HG02623 (cell line): ENCODE measurements at regions not wholly inside any gene's neighbourhood (a gene's known extent, or its start where the extent isn't known, plus 50 kb on each side); places are given as distances from the start of the nearest gene placed in this dataset.

Experiments
- ATAC-seq: cut with Tn5 transposase; IDR thresholded peaks from one replicate; pipeline ENCODE4 v1.9.1; 2021; ENCODE audit warnings: moderate library complexity; ENCODE audit not compliant: unreplicated experiment

DNA sequence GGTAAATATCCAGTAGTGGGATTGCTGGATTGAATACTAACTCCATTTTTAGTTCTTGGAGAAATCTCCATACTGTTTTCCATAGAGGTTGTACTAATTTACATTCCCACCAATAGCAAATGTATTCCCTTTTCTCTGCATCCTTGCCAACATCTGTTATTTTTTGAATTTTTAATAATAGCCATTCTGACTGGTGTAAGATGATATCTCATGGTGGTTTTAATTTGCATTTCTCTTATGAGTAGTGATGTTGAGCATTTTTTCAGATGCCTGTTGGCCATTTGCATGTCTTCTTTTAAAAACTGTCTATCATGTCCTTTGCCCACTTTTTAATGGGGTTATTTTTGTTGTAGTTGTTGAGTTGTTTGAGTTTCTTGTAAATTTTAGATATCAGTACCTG is 253.2 kb downstream of the HAO1 start:
- no peak for ATAC-seq

DNA sequence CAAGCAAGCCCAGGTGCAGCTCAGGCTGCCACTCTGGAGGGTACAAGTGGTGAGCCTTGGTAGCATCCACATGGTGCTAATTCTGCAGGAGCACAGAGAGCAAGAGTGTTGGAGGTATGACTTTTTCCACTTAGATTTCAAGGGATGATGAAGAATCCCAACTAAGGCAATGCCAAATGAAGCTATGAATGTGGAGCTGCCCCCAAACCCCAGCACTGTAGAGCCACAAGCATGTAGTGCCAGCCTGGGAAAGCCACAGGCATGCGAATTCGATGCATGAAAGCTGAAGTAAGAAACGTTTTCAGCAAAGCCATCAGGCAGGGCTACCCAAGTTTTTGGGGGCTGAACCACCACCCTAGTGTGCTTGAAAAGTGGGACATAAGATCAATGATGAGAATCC is 251.1 kb downstream of the HAO1 start:
- ATAC-seq = no peak

DNA sequence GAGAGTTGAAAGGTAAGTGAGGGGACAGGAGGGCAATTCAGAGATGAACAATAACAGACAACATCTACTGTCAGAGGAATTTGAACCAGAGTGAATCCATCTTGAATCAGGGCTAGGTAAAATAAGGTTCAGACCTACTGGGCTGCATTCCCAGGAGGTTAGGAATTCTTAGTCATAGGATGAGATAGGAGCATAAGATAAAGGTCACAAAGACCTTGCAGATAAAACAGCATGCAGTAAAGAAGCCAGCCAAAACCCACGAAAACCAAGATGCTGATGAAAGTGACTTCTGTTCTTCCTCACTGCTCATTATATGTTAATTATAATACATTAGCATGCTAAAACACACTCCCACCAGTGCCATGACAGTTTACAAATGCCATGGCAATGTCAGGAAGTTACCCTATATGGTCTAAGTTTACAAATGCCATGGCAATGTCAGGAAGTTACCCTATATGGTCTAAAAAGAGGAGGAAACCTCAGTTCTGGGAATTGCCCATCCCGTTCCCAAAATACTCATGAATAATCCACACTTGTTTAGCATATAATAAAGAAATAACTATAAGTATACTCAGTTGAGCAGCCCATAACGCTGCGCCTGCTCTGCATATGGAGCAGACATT is 248.5 kb downstream of the HAO1 start:
- ATAC-seq = no peak

DNA sequence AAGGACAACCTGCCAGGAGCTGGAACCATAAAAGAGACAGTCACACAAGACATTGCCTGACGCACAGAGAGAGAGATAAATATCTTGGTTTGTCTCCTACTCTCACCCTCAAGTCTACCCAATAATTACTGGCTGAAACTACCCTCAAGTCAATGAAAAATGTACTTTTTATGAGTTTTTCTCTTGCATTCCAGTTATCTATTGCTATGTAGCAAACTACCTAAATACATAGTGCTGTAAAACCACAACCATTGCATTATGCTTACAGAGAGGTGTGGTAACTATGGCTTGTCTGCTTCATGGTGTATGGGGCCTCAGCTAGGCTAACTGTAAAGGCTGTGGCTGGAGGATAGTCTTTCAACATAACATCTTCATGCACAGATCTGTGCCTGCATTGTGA is 247.8 kb downstream of the HAO1 start:
- ATAC-seq = no peak

DNA sequence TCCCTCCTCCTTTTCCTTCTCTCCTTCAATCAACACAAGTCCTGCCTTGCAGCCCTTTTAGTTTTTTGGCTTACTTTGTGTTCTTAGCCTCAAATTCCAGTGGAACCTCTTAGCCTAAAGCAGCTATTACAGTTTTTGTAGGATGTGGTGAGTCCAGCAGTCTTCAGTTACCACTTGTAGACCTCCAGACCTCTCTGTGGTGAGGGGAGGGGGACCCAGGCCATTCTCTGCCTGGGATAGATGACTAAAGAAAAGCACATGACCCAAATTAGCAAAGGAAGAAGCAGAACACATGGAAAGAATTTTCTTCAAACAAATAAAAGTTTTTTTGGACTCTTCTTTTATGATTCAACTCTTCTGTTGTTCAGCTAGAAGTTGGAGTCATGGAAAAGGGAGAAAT is 246.5 kb downstream of the HAO1 start:
- no peak for ATAC-seq

DNA sequence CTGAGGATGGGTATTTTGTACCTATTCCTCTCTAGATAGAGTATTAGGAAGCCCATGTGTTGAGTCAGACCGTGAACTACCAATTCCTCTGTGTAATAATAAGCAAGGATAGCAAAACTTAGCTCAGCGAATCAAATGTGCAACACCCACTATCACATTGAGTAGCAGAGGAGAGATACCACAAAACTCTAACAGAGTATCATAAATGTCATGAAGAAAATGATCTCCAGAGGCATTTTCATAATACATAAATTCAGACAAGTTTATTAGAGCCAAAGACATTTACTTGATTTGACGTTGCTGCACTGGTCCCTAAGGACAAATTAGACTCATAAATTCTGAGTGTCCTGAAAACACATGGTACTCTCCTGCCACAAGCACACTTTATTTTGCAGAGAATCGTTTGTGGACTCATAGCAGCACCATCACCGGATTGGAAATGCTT is 245.2 kb downstream of the HAO1 start:
- ATAC-seq = no peak

DNA sequence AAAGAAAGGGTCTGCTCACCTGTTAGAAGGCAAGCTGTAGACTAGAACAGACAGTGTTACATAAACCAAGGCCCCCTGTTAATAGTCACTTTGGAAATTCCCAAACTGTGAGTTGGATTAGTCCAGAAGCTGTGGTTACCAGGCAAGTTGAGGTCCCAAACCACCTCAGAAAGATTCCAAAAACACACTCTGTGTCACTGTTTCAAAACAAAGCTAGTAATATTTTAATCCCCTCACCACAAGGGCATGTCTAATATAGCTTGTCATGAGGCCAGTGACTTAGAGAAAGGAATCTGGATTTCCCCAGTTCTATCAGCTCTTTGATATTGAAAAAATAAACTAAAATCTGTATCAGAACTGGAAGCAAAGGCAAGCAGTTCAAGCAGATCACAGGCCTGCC is 244.6 kb downstream of the HAO1 start:
- ATAC-seq = no peak

DNA sequence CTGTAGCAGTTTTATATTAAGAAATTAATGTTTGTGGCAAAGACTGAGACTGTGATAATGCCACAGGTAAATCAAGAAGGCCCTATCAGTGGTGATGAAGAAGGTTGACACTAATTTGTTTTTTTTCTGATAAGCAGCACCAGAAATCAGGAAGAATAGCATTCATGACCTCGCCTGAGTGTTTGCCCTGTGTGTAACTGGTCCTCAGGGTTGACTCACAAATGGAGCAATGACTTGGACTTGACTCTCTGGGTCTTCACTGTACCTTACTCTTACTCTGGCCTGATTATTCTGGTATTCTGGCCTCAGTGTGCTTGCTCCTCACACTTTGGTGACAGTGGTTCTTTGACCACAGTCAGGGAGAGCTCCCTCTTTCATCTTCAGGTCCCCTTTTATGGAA is 243.9 kb downstream of the HAO1 start:
- ATAC-seq = no peak

DNA sequence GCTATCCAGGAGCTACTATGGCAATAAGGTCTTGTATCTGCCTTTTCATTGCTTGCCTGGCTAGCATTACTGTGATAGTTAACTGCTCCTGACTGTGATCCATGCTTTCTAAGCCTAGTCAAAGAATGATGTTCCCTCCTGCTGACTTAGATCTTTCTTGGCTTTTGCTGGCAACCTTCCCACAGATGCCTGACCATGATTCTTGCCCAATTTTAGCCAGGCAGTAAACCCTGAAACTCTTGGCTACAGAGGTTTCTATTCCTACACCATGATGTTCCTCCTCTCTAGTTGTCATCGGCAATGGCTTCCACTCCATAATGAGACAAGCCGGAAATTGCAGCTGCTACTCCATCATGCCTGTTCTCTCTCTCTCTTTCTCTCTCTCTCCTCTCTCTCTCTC is 238.1 kb downstream of the HAO1 start:
- ATAC-seq = no peak

DNA sequence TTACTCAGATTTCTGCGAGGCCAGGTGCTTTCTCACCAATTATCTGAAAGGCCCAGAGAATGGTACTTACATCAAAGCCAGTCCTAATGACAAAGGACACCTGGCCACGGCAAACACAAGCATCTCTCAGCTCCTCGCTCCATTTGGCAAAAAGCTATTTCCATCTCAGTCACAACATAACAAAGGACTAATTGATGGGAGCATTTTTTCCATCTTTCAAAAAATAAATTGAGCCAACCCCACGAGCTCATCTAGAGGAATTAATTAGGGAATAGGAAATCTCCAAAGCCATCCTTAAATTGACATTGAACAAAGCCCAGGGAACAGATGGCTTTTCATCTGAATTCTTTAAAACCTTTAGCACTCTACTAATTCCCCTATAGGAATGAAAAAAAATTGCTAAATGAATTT is 236.7 kb downstream of the HAO1 start:
- ATAC-seq = no peak

DNA sequence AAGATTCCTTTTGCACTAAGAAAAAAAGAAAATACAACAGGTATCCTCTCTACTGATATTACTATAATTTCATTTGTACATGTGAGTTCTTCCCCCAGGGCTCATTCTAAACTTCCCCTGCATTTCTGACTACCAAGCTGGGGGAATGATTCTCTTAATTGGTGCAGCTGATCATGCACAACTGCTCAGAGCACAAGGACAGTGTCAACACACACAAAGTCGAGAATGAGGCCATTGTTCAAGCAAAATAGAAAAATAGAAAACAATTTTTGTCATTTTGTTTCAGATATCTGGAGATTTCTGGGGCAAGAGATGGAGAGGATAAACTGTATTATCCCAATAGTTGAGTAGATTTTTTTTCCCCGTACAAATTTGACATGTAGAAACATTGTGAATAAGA is 236.3 kb downstream of the HAO1 start:
- ATAC-seq = no peak

DNA sequence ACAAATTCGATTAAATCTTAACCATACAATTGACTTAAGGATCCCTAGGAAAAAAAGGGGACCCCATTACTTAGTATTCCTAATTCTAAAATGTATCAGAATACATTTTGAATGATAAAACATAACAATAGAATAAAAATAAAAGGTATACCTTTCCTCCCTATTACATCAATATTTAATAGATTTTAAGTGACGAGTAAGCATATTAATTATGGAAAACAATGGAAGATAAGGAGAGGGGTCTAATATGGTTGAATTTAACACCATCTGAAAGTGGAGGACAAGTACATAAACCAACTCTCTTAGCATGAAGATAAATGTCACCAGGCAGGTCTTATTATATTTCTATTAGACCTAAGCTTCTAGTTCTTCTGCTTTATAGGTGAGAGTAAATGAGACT is 232.1 kb downstream of the HAO1 start:
- ATAC-seq = no peak

DNA sequence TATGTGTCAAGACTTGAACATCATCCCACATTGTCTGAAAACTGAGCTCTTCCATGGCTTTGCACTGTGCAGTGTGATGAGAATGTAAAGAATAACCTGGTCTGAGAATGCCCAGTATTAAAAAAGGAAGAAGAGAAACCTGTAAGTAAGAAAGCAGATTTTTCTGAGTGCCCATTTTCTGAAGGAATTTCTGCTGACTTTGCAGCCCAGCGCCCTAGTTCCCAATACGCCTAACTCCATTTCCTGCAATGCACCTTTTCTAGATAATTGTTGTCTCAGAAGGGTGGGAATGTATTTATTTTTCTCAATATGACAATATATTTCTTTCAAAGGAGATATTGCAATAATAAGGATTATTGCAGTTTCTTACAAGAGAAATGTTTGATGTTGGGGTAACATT is 231.5 kb downstream of the HAO1 start:
- ATAC-seq = no peak

DNA sequence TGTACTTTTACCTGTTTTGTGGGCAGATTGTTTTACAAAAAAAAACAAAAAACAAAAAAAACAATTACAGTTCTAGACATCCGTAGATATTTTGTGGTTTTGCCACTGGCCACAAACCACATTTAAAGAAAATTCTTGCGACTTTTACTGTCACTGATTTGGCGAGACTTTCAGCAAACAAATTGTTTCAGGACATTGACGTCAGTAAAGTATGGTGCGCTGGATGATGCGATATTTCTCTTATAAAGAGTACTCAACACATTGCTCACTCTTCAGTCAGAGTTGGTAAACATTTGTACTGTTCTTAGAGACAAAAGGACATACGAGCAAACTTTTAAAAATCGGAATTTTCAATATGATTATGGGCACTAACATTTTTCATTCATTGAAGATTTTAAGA is 229.8 kb downstream of the HAO1 start:
- no peak for ATAC-seq

DNA sequence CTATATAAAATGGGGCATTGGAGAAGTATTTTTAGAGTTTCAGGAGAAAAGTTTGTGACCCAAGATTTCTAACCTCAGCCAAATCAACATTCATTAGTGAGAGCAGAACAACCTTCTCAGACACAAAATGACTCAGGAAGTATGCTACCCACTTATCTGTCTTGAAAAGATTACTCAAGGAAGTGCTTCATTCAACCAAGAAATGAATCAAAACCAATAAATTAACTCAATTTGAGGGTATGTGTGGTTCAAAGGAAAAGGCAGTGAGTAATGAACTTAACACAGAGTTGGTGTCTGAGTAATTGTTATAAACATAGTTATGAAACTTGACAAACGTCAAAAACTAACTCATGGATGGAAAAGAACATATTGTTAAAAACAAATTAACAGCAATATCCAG is 227.6 kb downstream of the HAO1 start:
- no peak for ATAC-seq

DNA sequence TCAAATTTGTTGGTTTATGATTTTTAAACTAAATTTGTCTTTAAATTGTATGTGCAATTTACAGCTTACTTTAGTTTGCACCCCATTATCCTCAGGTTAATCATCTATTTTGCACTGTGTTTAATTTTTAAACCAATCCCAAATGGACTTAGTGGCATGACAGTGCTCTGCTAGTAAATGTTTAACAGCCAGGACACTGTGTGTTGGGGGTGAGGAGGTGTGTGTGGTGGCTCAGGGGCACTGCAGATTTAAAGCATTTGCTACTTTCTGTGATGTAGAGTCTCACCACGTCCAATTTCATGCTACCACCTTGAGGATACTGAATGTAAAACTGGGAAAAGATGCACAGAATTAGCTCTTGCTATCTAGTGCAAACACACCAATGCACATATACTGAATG is 225.7 kb downstream of the HAO1 start:
- ATAC-seq = no peak

DNA sequence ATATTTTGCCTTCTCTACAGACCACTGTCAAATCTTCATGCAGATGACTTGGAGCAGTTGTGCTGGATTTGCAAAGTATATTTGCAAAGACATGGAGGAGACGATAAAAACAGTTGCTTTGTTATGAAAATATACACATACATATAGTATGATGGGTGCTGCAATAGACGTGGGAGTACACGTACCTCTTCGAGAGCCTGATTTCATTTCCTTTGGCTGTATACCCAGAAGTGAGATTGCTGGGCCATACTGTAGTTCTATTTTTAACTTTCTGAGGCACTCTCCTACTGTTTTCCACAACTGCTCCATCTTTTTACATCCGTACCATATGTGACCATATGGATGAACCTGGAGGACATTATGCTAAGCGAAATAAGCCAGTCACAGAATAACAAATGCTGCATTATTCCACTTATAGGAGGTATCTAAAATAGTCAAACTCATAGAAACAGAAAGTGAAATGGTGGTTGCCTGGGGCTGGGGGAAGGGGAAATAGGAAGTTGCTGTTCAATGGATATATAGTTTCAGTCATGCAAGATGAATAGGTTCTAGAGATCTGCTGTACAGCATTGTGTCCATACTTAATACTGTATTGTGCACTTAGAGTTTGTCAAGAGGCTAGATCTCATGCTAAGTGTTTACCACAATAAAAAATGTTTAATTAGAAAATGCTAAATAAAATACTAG is 223.8 kb downstream of the HAO1 start:
- ATAC-seq = no peak

DNA sequence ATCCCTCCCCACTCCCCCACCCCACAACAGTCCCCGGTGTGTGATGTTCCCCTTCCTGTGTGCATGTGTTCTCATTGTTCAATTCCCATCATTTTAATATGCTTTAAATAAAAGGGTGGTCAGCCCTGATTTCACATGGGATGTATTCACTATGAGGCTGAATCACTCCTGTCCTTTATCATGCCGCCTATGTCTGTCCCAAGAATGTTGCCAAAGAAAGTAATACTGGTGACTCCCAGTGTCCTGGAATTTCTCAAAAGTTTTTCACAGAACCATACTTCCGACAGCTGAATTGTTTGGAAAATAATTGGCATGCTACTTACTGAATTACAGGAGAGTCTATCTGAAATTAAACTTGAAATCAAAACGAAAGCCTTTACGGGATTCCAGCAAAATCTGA is 217.7 kb downstream of the HAO1 start:
- no peak for ATAC-seq

DNA sequence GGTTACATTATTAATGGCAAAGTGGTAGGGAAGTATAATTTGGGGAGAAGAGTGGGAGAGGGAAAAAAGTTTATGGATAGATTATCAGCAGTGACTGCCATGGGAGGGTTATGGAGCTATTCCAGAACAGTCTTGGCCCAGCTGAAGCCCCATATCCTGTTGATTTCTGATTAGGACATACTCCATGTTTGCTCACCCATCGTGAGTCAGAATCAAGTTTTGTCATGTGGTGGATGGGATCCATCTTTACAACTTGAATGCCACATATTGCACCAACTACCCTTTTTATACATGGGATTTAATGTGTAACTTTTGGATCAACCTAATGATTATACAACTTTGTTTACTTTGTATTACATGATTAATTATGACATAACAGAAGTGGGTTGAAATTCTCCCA is 217.0 kb downstream of the HAO1 start:
- ATAC-seq = no peak

DNA sequence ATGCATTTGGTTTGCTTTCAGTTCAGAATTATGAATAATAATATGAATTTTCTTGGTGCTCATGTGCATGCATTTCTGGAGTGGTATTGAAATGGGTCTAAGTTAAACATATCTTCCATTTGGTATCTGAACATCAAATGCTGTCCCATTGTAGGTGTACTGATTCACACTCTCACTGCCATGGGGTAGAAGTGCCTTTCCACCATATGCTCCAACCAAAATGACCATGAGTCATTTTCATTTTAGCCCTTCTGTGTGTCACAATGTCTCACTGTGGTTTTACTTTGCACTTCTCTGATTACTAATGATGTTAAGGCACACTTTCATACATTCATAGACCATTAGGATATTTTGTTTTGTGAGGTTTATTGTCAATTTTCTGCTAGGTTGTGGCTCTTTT is 211.9 kb downstream of the HAO1 start:
- ATAC-seq = no peak

DNA sequence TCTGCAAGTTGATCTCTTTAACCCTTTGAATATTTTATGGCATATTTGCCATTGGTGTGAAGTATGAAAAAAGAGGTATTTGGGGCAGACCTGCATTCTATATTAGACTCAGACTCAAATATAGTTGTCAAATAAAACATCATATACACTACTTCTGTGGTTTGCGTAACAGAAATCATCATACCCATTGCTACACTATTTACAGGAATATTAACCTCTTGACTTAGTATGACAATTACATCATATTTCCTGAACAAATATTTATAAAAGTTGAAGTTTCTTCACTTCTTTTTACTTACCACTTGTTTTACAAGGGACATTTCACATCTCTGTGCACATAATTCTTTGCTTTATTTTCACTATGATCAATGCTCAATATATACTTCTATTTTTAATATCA is 206.0 kb downstream of the HAO1 start:
- no peak for ATAC-seq

DNA sequence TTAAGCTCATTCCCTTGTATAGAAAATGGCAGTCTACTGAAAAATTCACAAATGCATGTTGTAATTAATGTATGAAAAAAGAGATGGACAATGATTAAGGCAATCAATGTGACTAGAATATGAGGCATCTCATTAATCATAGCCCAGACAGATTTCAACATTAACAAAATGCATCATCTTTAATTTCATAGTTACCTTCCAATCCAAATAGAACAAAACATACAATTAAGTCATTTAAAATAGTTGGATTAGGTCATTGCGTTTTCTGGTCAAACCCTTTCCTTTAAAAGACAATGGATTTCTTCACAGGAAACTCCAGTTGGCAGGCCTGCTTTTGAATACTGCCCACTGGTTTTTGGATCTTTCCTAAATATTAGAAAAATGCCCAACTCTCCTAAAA is 203.9 kb downstream of the HAO1 start:
- no peak for ATAC-seq

DNA sequence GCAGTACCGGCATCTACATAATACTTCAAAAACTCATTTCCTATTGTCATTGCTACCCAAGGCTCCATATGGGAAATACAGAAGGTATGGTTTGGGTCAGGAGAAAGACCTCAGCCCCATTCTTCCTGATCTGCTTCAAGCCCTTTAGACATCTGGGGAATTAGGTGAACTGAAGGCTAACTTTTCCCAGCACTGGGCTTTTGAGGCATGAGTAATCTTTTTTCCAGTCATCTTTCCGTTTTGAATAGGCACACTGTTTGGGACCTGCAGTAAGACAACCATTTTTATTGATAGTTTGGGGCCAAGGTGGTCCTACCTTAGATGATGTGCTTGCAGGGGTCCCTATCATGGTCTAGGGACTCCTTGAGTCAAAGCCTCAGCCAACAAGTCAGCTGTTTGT is 198.4 kb downstream of the HAO1 start:
- ATAC-seq = no peak
